Body of pancreas (tissue), 4 donors: ENCODE measurements at regions not wholly inside any gene's neighbourhood (a gene's known extent, or its start where the extent isn't known, plus 50 kb on each side); places are given as distances from the start of the nearest gene placed in this dataset.

Experiments used
- ATAC-seq: fragments of 150-250 bp; one replicate; pipeline ENCODE4 v1.9.1; 2016
- DNase-seq, 4 donors: peaks; one replicate each; pipeline ENCODE4 v3.0.0-alpha.2; 2019
- H3K27ac ChIP-seq, 4 donors: fragments of 200-600 bp; sonication (generic); 1 replicate in 3 of 4; 2 replicates in 1 of 4; pipeline versions ENCODE4 v1.5.1 to v1.6.1; 2016 to 2019; ENCODE audit warnings: mild to moderate bottlenecking in 1 of 4, mixed read lengths in 1 of 4, moderate library complexity in 1 of 4
- H3K27me3 ChIP-seq, 2 donors: fragments of 200-600 bp; sonication (generic); one replicate each; pipeline ENCODE4 v1.6.0; 2016; ENCODE audit warnings: mild to moderate bottlenecking in 1 of 2
- H3K36me3 ChIP-seq, 2 donors: fragments of 200-600 bp; sonication (generic); replicated peaks in 1 of 2; 2 replicates each; pipeline ENCODE4 v1.5.1; 2016; ENCODE audit warnings: low read depth in 2 of 2; ENCODE audit not compliant: insufficient read depth in 1 of 2
- H3K4me1 ChIP-seq: fragments of 200-600 bp; sonication (generic); one replicate; pipeline ENCODE4 v1.6.0; 2016
- H3K4me3 ChIP-seq, 2 donors: fragments of 200-600 bp; sonication (generic); 1 replicate in 1 of 2; 2 replicates in 1 of 2; pipeline ENCODE4 v1.5.1; 2016 to 2019
- H3K9me3 ChIP-seq, 3 donors: fragments of 200-600 bp; sonication (generic); 1 replicate in 2 of 3; 2 replicates in 1 of 3; pipeline ENCODE4 v1.5.1; 2016
- POLR2A ChIP-seq, 3 donors: fragments of 450-650 bp; IDR thresholded peaks; one replicate each; pipeline ENCODE4 v1.6.1; 2016; ENCODE audit warnings: antibody characterized with exemption in 3 of 3, mild to moderate bottlenecking in 2 of 3
- WGBS, 2 donors: methylation state at CpG; one replicate each; pipeline ENCODE4 v1.1.5; 2017; 5-methylcytosine and 5-hydroxymethylcytosine counted together
- intact Hi-C: fragments of 100-400 bp; cut with DNase I; formaldehyde crosslinking; loops from one replicate; pipeline ENCODE4 v1.15.1; 2023
- TF ChIP-seq, protein P1 (sequence below), 7 experiments: fragments of 450-650 bp in 4 of 7; fragments of 200-600 bp in 3 of 7; sonication (generic) in 3 of 7; IDR thresholded peaks; one replicate each; pipeline ENCODE4 v1.5.1; 2016 to 2019; ENCODE audit warnings: antibody characterized with exemption in 7 of 7

DNA sequence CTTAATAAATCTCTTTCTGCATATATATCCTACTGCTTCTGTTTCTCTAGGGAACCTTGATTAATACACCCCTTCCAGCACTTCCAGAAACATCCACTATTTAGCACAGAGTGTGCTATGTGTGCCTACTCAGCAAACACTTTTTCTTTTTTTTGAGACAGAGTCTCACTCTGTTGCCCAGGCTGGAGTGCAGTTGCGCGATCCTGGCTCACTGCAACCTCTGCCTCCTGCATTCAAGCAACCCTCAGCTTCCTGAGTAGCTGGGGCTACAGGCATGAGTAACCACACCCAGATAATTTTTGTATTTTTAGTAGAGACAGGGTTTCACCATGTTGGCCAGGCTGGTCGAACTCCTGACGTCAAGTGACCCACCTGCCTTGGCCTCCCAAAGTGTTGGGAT, 266.9 kb upstream of the DIAPH2 start:
- H3K9me3 ChIP-seq, result no peaks in the 10 kb centered on the region
- DNase-seq, result no peak
- TF ChIP-seq POLR2A (IDR thresholded peaks at IDR 0.05), result no peak
- TF ChIP-seq, protein P1, sequence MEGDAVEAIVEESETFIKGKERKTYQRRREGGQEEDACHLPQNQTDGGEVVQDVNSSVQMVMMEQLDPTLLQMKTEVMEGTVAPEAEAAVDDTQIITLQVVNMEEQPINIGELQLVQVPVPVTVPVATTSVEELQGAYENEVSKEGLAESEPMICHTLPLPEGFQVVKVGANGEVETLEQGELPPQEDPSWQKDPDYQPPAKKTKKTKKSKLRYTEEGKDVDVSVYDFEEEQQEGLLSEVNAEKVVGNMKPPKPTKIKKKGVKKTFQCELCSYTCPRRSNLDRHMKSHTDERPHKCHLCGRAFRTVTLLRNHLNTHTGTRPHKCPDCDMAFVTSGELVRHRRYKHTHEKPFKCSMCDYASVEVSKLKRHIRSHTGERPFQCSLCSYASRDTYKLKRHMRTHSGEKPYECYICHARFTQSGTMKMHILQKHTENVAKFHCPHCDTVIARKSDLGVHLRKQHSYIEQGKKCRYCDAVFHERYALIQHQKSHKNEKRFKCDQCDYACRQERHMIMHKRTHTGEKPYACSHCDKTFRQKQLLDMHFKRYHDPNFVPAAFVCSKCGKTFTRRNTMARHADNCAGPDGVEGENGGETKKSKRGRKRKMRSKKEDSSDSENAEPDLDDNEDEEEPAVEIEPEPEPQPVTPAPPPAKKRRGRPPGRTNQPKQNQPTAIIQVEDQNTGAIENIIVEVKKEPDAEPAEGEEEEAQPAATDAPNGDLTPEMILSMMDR (IDR thresholded peaks at IDR 0.05), result no peak
- ATAC-seq, result no peak
- WGBS, 2 donors, result 80 to 100% methylated on average over 4 of the region's 4 CpGs
- H3K36me3 ChIP-seq, result no peaks in the 10 kb centered on the region
- no peak overlapping the region for H3K4me3 ChIP-seq
- no peaks in the 10 kb centered on the region for H3K4me1 ChIP-seq
- no peaks in the 10 kb centered on the region for H3K27me3 ChIP-seq
- H3K27ac ChIP-seq, result no peak overlapping the region
- intact Hi-C loops, result no loop called here

DNA sequence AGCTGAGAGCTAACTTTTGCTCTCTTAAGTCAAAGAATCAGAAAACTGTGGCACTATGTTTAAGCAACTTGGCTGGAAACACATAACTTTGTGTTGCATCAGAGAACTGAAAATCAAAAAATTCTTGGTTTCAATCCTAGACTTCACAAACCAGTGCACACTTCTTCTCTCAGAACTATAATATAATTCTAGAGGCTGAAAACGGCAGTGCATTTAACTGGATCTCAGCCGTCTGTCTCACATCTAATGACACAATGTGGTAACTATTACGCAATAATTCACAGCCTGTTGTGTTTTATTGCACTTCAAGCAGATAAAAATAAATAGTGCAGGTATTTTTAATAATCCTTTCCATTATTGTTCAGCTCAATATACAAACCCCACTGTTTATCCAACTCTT, 260.6 kb upstream of the DIAPH2 start:
- Histone ChIP-seq H3K36me3 (no peaks in the 10 kb centered on the region), H3K4me1 (no peaks in the 10 kb centered on the region), H3K27me3 (no peaks in the 10 kb centered on the region), H3K4me3 (no peak overlapping the region), H3K27ac (no peak overlapping the region), H3K9me3 (no peaks in the 10 kb centered on the region)
- DNase-seq (no peak), ATAC-seq (no peak)
- intact Hi-C loops, result no loop called here
- 46 to 48% methylated on average over 3 of the region's 3 CpGs for WGBS, 2 donors
- TF ChIP-seq, protein P1 (IDR thresholded peaks at IDR 0.05), result no peak
- no peak for TF ChIP-seq POLR2A (IDR thresholded peaks at IDR 0.05)

DNA sequence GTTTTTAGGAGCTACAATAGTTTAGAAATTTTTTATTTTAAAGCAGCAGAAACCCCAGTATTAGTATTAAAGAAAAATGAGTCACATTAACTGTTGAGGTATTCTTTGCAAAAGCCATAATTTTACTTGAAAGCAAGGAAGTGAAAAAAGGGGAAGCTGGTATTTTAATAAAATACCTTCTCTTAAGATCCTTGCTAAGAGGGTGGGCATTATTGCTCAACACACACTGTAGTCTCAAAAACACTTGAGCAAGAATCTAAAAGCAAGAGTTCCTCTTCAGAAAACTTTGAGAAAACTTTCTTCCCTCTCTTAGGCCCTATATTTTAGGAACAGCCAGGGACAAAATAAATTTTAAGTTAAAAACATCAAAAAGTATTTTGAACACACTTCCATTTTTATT, 259.4 kb upstream of the DIAPH2 start:
- Histone ChIP-seq H3K27me3 (no peaks in the 10 kb centered on the region), H3K36me3 (no peaks in the 10 kb centered on the region), H3K9me3 (no peaks in the 10 kb centered on the region), H3K4me3 (no peak overlapping the region), H3K27ac (no peak overlapping the region), H3K4me1 (no peaks in the 10 kb centered on the region)
- intact Hi-C loops, result no loop called here
- DNase-seq, result no peak
- TF ChIP-seq, protein P1 (IDR thresholded peaks at IDR 0.05), result no peak
- no peak for TF ChIP-seq POLR2A (IDR thresholded peaks at IDR 0.05)
- ATAC-seq, result no peak

DNA sequence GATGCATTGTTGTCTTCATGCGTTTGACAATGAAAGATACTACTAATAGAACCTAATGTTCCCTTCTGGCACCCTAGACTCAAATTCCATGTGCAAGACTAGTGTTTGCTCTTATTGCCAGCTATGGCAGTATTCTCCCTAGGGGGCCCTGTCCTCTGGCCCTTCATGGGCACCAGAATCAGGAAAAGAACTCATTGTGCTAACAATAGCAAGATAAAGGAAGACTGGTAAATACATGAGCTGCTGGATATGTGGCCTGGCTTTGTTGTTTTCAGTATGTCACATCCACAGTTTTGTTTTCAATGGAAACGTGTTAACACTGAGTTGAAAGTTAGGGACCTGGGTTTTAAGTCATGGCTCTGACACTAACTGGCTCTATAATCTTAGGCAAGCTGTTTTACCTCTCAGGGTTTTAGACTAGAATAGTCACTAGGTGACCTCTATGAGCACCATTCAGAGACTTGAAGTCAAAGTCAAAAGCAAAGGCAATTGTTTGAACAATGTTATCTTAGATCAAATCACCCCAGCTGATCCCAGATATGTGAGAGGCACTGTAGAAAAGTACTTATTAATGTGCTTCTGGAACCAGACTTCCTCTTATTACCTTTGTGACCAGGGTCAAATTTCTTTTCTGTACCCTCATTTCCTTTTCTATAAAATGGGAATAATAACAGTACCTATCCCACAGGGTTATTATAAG, 253.7 kb upstream of the DIAPH2 start:
- no peak for DNase-seq
- 61 to 71% methylated on average over 2 of the region's 2 CpGs for WGBS, 2 donors
- no peak overlapping the region for H3K27ac ChIP-seq

More for the DNA sequence above, 253.7 kb upstream of the DIAPH2 start:
- intact Hi-C loops, result no loop called here
- ATAC-seq, result no peak
- Histone ChIP-seq H3K36me3 (no peaks in the 10 kb centered on the region), H3K27me3 (no peaks in the 10 kb centered on the region), H3K9me3 (no peaks in the 10 kb centered on the region), H3K4me3 (no peak overlapping the region), H3K4me1 (no peaks in the 10 kb centered on the region)
- TF ChIP-seq POLR2A (IDR thresholded peaks at IDR 0.05), result no peak
- TF ChIP-seq, protein P1 (IDR thresholded peaks at IDR 0.05), result no peak
